GM10266 (cell line): ENCODE measurements at regions not wholly inside any gene's neighbourhood (a gene's known extent, or its start where the extent isn't known, plus 50 kb on each side); places are given as distances from the start of the nearest gene placed in this dataset.

Experiments
- DNase-seq: peaks from one replicate; pipeline ENCODE4 v3.0.0; 2012; ENCODE audit errors: extremely low spot score
- TF ChIP-seq, protein P1 (sequence below): IDR thresholded peaks from 2 replicates; pipeline ENCODE4 v1.5.1; 2012; ENCODE audit warnings: mild to moderate bottlenecking, low read depth; ENCODE audit not compliant: control insufficient read depth, insufficient read depth; ENCODE audit errors: missing control alignments

DNA sequence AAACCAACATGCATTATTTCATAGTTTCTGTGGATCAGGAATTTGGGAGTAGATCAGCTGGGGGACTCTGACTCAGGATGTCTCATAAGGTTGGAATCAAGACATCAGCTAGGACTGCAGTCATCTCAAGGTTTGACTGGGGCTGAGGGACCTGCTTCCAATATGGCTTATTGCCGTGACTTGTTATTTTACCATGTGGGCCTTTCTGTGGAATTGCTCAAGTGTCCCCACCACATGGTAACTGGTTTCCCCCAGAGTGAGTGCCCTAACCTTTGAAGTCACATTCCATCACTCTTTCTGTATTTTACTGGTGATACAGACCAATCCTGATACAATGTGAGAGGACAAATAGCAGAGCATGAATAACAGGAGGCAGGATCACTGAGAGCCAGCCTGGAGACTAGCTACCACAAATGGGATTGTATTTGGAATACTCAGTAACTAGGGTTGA, 70.2 kb upstream of the ELL2 start:
- DNase-seq = no peak

DNA sequence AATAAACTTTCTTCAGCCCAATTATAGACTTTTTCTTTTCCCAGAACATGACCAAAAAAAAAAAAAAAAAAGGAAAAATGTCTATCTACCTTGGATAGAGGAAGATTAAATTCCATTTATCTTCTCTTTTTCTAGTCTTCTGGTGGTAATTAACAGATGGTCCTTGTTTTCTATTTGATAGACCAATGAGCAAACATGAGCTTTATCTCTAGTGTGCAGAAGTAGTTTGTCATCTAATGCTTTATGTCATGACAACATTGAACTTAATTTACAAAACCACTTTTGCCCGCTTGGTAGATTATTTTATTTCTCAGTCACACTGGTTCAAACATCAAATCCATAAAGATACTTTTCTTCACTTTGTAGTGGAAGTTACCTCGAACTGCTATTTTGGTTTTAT, 69.5 kb upstream of the ELL2 start:
- TF ChIP-seq, protein P1, sequence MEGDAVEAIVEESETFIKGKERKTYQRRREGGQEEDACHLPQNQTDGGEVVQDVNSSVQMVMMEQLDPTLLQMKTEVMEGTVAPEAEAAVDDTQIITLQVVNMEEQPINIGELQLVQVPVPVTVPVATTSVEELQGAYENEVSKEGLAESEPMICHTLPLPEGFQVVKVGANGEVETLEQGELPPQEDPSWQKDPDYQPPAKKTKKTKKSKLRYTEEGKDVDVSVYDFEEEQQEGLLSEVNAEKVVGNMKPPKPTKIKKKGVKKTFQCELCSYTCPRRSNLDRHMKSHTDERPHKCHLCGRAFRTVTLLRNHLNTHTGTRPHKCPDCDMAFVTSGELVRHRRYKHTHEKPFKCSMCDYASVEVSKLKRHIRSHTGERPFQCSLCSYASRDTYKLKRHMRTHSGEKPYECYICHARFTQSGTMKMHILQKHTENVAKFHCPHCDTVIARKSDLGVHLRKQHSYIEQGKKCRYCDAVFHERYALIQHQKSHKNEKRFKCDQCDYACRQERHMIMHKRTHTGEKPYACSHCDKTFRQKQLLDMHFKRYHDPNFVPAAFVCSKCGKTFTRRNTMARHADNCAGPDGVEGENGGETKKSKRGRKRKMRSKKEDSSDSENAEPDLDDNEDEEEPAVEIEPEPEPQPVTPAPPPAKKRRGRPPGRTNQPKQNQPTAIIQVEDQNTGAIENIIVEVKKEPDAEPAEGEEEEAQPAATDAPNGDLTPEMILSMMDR = no peak
- DNase-seq = no peak

More for the DNA sequence above, 70.2 kb upstream of the ELL2 start:
- TF ChIP-seq, protein P1 = no peak

DNA sequence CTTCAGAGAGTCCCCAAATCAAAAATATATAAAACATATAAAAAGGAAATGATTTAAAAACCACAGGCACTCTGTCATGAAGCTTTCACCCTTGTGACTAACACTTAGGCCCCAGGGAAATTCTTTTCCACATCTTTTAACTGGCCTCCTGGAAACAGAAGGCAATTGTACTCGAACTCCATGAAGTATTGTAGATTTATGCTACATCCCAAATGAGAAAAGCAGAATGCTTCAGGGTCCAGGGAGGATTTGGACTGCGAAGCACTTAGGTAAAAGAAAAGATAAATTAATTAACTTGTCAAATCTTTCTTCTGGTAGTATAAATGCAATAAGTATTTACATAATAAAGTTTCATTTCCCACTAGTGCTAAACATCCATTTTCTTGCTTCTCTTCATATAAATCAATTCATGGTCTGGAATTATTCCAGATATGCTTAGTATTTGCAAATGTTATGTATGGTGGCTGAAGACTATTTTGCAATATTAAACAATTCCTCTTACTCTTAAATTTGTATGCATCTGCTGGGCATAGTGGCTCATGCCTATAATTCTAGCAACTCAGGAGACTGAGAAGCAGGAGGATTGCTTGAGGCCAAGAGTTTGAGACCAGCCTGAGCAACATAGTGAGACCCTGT, 64.9 kb upstream of the ELL2 start:
- TF ChIP-seq, protein P1 = no peak
- DNase-seq = no peak

GRCh38 chr5:96024683-96025475, 63.2 kb upstream of the ELL2 start:
- DNase-seq = no peak
- TF ChIP-seq, protein P1 = no peak

DNA sequence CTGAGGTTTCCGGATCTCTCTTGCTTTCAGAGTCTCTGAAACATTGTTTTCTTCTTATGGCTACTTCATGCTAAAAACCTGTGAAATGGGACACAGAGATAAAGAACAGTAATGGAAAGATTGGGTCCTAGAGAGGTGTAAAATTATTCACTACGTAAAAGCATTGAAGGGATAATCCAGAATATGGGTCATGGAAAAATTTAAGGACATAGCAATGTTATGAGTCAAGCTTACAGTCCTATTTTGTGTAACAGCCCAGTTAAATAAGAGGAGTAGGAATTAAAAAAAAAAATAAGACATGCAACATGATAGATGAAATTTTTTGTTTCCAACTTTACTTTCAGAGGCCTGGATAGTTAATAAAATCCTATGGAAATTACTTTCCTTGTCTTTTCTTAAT, 61.9 kb upstream of the ELL2 start:
- DNase-seq = no peak
- TF ChIP-seq, protein P1 = no peak

DNA sequence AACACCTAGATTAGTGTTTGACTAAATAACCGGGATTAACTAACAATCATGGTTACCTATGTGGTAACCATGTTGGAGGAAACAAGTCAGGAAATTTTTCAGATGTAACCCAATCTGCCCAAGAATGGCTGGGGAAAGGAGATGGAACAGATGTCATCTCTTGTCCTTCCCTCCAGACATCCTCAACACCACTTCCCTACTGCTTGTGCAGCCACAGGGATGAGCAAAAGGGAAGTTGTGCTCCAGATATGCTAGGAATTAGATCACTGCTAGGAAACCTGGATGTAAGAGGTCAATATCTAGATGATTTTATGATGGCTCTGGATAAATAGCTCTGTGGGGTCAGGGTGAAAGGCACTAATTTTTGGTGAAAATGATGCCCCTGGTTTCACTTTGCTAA, 61.3 kb upstream of the ELL2 start:
- no peak for DNase-seq
- TF ChIP-seq, protein P1 = no peak

GRCh38 chr5:96017951-96018350, 56.3 kb upstream of the ELL2 start:
- no peak for DNase-seq
- TF ChIP-seq, protein P1 = no peak
